Breast epithelium (tissue), 3 donors: ENCODE measurements at regions not wholly inside any gene's neighbourhood (a gene's known extent, or its start where the extent isn't known, plus 50 kb on each side); places are given as distances from the start of the nearest gene placed in this dataset.

Experiments
- CTCF ChIP-seq, 3 donors: fragments of 450-650 bp; IDR thresholded peaks; one replicate each; pipeline ENCODE4 v1.5.1; 2016 to 2017; ENCODE audit warnings: antibody characterized with exemption in 3 of 3, mild to moderate bottlenecking in 3 of 3, moderate library complexity in 3 of 3
- POLR2A ChIP-seq: fragments of 450-650 bp; IDR thresholded peaks from one replicate; pipeline ENCODE4 v1.6.1; 2016; ENCODE audit warnings: antibody characterized with exemption, mild to moderate bottlenecking, moderate library complexity

- no peak for TF ChIP-seq CTCF (IDR thresholded peaks at IDR 0.05)
- TF ChIP-seq POLR2A, result no peak
Measured at GRCh38 chr2:111222204-111222866, 101.6 kb downstream of the BCL2L11 start.
